DND-41 (cell line): ENCODE measurements at regions not wholly inside any gene's neighbourhood (a gene's known extent, or its start where the extent isn't known, plus 50 kb on each side); places are given as distances from the start of the nearest gene placed in this dataset.

Experiments used
- ATAC-seq: fragments of 200-7000 bp; cut with Tn5 transposase; 3 replicates; pipeline ENCODE4 v1.9.1; 2021; ENCODE audit warnings: low read depth; ENCODE audit not compliant: insufficient read depth
- DNase-seq: peaks from one replicate; pipeline ENCODE4 v3.0.0-alpha.2; 2020
- H2AFZ ChIP-seq: 2 replicates; pipeline ENCODE4 v1.6.0; 2012; ENCODE audit warnings: low read depth, low read length
- H3K27ac ChIP-seq: 2 replicates; pipeline ENCODE4 v1.5.1; 2012; ENCODE audit warnings: low read length, inconsistent platforms
- H3K27me3 ChIP-seq: fragments of 200-600 bp; sonication (generic); 2 replicates; pipeline ENCODE4 v1.6.0; 2012; ENCODE audit warnings: low read length, mild to moderate bottlenecking, inconsistent platforms; ENCODE audit not compliant: insufficient read depth, poor library complexity
- H3K36me3 ChIP-seq: 2 replicates; pipeline ENCODE4 v1.5.1; 2012; ENCODE audit warnings: low read length, inconsistent platforms; ENCODE audit not compliant: insufficient read depth
- H3K4me1 ChIP-seq: 2 replicates; pipeline ENCODE4 v1.5.1; 2012; ENCODE audit warnings: mild to moderate bottlenecking, low read length; ENCODE audit not compliant: insufficient read depth
- H3K4me2 ChIP-seq: 2 replicates; pipeline ENCODE4 v1.6.0; 2012; ENCODE audit warnings: mild to moderate bottlenecking, moderate library complexity, low read length, inconsistent platforms; ENCODE audit not compliant: insufficient read depth
- H3K4me3 ChIP-seq, 2 experiments: fragments of 200-600 bp in 1 of 2; shearing (Covaris generic) in 1 of 2; 2 replicates each; pipeline ENCODE4 v1.5.1; 2012 to 2016; ENCODE audit warnings: inconsistent platforms in 2 of 2, low read length in 2 of 2, mild to moderate bottlenecking in 2 of 2, low read depth in 1 of 2, moderate library complexity in 1 of 2
- H3K79me2 ChIP-seq: 2 replicates; pipeline ENCODE4 v1.6.0; 2012; ENCODE audit warnings: low read length, inconsistent platforms; ENCODE audit not compliant: insufficient read depth
- H3K9ac ChIP-seq: 2 replicates; pipeline ENCODE4 v1.6.0; 2012; ENCODE audit warnings: low read depth, mild to moderate bottlenecking, inconsistent platforms, low read length, moderate library complexity
- H3K9me3 ChIP-seq: 2 replicates; pipeline ENCODE4 v1.5.1; 2012; ENCODE audit warnings: low read length, moderate library complexity, mild to moderate bottlenecking, inconsistent platforms; ENCODE audit not compliant: insufficient read depth, severe bottlenecking
- H4K20me1 ChIP-seq: 2 replicates; pipeline ENCODE4 v1.6.0; 2012; ENCODE audit warnings: low read length; ENCODE audit not compliant: insufficient read depth
- CTCF ChIP-seq: IDR thresholded peaks from 2 replicates; pipeline ENCODE4 v1.5.1; 2012; ENCODE audit warnings: borderline replicate concordance, low read length, moderate library complexity, mild to moderate bottlenecking; ENCODE audit not compliant: poor library complexity, severe bottlenecking; ENCODE audit errors: extremely low read depth
- EZH2 ChIP-seq: IDR thresholded peaks from 3 replicates; pipeline ENCODE4 v1.6.1; 2012; ENCODE audit warnings: borderline replicate concordance, low read depth, mild to moderate bottlenecking, moderate library complexity, low read length, inconsistent platforms; ENCODE audit not compliant: severe bottlenecking

- Histone ChIP-seq H3K27me3 (no peaks in the 10 kb centered on the region), H3K79me2 (no peaks in the 10 kb centered on the region), H3K4me2 (no peak overlapping the region), H2AFZ (no peak overlapping the region), H4K20me1 (no peaks in the 10 kb centered on the region), H3K9me3 (no peaks in the 10 kb centered on the region), H3K36me3 (no peaks in the 10 kb centered on the region), H3K4me1 (no peaks in the 10 kb centered on the region), H3K4me3 (no peak overlapping the region), H3K9ac (no peak overlapping the region), H3K27ac (no peak overlapping the region)
- no peak for TF ChIP-seq CTCF
- no peak for TF ChIP-seq EZH2
- DNase-seq: no peak
- no peak for ATAC-seq
Observed at GRCh38 chr12:41715256-41715655, 429.4 kb downstream of the GXYLT1 start.

GRCh38 chr12:41709463-41710285 lies 435.0 kb downstream of the GXYLT1 start:
- Histone ChIP-seq H3K4me2 (no peak overlapping the region), H3K4me3 (no peak overlapping the region), H4K20me1 (no peaks in the 10 kb centered on the region), H3K27me3 (no peaks in the 10 kb centered on the region), H3K79me2 (no peaks in the 10 kb centered on the region), H3K9me3 (no peaks in the 10 kb centered on the region), H2AFZ (no peak overlapping the region), H3K4me1 (no peaks in the 10 kb centered on the region), H3K27ac (no peak overlapping the region), H3K9ac (no peak overlapping the region), H3K36me3 (no peaks in the 10 kb centered on the region)
- ATAC-seq (no peak), DNase-seq (no peak)
- TF ChIP-seq EZH2: no peak
- TF ChIP-seq CTCF: no peak

- Histone ChIP-seq H3K79me2 (no peaks in the 10 kb centered on the region), H3K27ac (no peak overlapping the region), H2AFZ (no peak overlapping the region), H3K36me3 (no peaks in the 10 kb centered on the region), H3K4me3 (no peak overlapping the region), H3K27me3 (no peaks in the 10 kb centered on the region), H3K9ac (no peak overlapping the region), H4K20me1 (no peaks in the 10 kb centered on the region), H3K9me3 (no peaks in the 10 kb centered on the region), H3K4me2 (no peak overlapping the region), H3K4me1 (no peaks in the 10 kb centered on the region)
- no peak for DNase-seq
- TF ChIP-seq CTCF (no peak), EZH2 (no peak)
- ATAC-seq: no peak
Observed at GRCh38 chr12:41709012-41709411, 435.7 kb downstream of the GXYLT1 start.

GRCh38 chr12:41706376-41706775 lies 438.3 kb downstream of the GXYLT1 start:
- Histone ChIP-seq H3K4me1 (no peaks in the 10 kb centered on the region), H3K4me3 (no peak overlapping the region), H3K9ac (no peak overlapping the region), H4K20me1 (no peaks in the 10 kb centered on the region), H3K9me3 (no peaks in the 10 kb centered on the region), H3K27me3 (no peaks in the 10 kb centered on the region), H3K79me2 (no peaks in the 10 kb centered on the region), H3K4me2 (no peak overlapping the region), H3K36me3 (no peaks in the 10 kb centered on the region), H3K27ac (no peak overlapping the region), H2AFZ (no peak overlapping the region)
- no peak for TF ChIP-seq EZH2
- TF ChIP-seq CTCF: no peak
- DNase-seq (no peak), ATAC-seq (no peak)
